ENCODE measurements at regions not wholly inside any gene's neighbourhood (a gene's known extent, or its start where the extent isn't known, plus 50 kb on each side); places are given as distances from the start of the nearest gene placed in this dataset.

DNA sequence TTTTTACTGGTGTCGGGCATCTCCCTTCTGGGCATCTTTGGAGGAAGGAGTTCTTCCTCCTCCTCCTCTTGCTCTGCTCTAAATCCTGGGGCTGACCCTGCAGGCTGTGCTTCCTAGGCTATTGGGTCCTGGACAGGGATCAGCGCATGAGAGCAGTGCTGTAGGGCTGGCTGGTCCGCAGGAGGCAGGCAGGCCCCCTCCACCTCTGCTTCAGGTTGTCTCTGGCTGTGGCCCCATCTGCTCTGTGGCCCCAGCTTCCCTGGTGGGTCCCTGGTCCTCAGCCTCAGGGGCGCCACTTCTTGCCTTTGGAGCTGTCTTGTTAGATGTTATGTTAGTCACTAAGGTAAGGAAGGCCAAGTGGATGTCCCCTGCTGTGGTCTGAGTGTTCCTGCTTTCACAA, 237.3 kb upstream of the PITRM1 start:
- no peak for DNase-seq (ENCODE audit: low spot score)

DNA sequence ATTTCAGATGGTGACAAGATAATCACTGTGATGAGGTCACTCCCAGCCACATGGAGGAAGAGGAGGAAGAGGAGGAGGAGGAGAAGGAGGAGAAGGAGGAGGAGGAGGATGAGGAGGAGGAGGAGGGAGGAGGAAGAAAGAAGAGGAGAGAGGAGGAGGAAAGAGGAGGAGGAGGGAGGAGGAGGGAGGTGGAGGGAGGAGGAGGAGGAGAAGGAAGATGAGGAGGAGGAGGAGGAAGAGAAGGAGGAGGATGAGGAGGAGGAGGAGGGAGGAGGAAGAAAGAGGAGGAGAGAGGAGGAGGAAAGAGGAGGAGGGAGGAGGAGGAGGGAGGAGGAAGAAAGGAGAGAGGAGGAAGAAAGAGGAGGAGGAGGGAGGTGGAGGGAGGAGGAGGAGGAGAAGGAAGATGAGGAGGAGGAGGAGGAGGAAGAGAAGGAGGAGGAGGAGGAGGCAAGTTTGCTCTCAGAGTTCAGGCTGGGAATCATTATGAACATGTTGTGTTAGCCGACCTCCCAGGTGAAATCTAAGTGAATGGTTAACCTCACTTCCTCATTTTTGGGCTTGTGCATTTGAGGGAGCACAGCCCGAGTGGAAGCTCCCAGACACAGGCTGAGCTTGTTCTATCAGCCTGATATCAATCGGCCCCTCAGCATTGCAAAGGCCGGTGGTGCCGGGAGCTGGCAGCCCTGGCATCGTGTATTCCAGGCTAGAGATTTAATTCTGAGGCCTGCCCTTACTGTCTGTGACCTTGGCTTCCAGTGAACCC, 236.2 kb upstream of the PITRM1 start:
- DNase-seq (ENCODE audit: low spot score): no peak

DNA sequence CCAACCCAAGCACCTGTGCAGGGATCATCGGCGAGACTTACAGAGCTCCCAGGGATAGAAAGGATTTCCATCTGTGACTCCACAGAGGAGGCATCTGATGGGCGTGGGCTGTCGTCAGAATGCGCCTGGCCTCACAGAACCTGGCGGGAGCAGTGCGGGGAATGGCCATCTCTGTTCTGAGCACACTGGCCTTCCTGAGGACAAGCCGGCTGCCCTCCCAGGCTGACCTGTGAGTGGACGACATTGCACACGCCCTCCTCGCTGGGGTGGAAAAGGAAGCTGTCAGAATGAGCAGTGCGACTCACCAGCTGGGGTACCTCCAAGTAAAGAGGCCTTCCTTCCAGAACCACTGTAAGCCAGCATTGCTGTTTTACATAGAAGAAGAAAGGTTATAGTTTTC, 234.6 kb upstream of the PITRM1 start:
- no peak for DNase-seq (ENCODE audit: low spot score)

DNA sequence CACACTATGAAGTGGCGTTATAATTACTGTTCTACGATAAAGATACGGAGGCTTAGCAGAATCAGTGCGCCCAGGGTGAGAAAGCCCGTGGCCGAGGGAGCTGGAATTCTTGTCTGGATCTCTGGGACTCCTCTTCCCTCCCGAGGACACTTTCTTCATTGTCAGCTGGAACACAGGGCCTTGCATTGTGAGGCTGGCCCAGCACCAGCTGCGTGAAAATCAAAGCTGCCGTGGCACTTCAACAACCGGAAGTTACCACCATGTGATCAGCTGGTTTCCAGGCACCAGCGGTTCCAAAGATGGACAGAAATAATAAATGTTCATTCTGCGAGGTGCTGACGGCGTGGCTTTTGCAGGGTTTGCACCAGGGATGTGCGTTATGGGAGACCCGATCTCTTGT, 234.0 kb upstream of the PITRM1 start:
- DNase-seq (ENCODE audit: low spot score): no peak

DNA sequence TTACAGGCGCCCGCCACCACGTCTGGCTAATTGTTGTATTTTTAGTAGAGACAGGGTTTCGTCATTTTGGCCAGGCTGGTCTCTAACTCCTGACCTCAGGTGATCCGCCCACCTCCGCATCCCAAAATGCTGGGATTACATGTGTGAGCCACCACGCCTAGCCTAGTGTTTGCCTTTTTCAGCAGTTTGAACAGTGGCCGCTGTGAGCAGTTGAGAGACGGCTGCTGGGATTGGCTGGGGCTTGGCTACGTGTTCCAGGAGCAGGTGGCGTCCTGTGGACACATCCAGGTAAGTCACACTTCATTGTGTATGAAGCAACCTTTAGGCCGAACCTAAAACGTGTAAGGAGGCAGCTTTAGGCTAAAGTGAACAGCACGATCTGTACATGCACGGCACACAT, 231.8 kb upstream of the PITRM1 start:
- no peak for DNase-seq (ENCODE audit: low spot score)

DNA sequence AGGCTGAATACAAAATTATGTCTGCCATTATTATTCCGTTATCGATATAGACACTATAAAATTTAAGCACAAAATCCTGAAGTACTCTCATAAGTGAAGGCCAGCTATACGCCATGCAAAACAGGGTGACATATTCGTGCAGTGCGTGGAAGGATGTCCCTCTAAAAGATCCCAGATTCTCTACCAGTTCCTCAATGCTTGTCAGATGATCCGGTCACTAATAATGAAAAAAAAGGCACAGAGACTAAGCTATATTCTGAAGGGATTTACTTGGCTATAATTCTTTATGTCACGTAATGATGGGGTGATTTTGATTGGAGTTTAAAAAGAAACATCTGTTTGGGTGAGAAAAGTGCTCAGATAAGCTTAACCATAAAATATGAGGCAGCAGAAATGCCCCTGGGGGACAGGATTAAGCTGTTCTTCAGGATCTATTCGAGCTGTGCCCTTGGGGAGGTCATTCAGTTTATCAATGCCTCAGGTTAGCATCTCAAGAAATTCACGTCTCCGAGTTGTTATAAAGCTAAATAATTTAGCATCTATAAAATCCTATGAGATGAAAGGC, 229.7 kb upstream of the PITRM1 start:
- DNase-seq (ENCODE audit: low spot score): no peak

DNA sequence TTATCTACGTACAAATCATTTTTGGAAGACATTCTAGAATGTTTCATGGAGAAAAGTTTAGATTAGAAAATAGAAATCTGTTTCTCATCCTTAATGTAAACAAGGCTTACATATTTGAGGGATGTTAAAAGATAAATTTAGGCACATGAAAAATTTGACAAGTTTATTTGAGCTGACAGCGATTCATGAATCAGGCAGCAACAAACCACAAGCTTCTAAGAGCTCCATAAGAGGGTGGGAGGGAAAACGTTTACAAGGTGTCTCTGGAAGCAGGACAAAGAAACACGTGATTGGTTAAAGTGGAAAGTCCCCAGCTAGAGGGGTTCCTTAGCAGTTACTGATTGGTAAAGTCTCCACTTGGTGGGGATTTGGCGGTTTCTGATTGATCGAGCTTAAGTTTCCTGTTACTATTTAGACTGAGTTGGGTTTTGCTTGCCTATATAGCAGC, 228.9 kb upstream of the PITRM1 start:
- no peak for DNase-seq (ENCODE audit: low spot score)

DNA sequence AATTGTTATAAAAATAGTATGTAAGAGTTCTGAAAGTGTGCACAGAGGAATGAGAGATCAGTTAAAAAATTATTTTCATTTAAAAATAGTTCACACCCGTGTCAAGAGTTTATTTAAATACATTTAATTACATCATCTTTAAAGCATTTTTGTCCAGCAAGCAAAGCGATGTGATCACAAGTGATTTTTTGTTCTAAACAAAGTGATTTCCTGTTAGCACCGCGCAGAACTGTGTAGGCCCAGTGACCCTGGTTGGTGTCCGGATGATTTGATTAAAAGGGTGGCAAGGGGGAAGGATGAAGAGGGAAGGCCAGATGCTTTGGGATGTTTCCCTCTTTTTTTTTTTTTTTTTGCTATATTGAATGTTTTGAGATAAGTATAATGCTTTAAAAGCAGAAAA, 227.8 kb upstream of the PITRM1 start:
- DNase-seq (ENCODE audit: low spot score): no peak

DNA sequence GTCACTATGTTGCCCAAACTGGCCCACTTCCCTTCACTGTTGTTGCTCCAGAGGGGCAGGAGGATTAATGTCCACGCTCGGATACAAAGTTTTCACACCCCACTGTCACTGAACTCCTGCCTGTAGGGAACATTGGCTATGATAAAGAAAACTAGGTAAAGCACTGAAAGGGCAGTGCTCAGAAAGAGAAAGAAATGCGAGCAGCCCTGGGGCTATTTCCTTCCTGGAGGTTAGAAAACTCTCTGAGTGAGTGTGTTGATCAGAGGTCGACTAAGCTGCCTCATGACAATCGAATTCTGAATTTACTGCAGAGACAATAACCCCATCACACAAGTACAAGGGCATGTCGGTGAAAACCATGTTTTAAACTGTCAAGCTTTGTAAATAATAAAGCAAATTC, 227.2 kb upstream of the PITRM1 start:
- no peak for DNase-seq (ENCODE audit: low spot score)

DNA sequence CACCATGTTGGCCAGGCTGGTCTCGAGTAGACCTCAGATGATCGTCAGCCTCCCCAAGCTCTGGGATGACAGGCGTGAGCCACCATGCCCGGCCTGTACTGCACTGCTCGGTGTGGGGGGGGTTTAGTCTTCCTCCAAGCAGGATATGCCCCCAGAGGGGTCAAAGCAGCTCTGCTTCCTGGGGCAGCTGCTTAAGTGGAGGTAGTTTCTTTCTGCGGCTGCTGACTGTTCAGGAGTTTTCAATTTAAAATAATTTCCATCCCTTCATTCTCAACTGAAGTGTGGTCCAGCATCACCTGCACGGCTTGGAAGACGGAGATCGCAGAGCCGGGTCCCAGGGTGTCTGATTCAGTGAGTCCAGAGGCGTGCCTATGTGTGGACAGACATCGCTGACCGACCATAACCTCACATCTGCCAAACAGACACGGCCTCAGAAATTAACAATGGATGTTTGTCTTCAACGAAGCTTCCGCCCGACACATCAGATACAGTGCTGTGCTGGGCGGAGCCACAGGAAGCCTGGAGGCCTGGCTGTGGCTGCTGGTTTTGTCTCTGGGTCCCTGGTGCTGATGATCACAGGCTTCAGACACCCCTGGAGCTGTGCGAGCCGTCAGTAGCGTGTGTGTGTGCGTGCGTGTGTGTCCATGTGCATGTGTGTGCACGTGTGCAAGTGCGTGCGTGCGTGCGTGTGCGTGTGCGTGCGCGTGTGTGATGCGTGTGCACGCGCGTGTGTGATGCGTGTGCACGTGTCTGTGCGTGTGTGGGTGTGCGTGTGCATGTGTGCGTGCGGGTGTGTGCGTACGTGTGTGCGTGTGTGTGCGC, 226.5 kb upstream of the PITRM1 start:
- DNase-seq (ENCODE audit: low spot score): no peak

DNA sequence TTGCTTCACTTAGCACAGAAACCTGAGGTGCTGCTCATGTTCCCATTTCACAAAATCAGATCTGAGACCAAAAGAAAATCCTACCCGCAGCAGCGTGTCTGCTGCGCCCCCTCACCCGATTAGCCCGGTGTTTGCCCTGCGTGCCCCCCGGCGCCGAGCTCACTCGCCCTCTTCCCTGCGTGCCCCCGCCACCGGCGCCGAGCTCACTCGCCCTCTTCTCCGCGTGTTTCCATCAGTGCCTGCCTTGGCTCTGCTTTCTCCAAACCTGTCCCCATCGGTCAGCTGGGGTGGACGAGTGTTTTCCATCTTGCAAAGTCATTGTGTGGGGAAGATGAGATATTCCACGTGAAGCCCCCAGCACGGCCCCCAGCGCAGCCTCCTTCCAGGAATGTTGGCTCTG, 225.3 kb upstream of the PITRM1 start:
- DNase-seq (ENCODE audit: low spot score): no peak

DNA sequence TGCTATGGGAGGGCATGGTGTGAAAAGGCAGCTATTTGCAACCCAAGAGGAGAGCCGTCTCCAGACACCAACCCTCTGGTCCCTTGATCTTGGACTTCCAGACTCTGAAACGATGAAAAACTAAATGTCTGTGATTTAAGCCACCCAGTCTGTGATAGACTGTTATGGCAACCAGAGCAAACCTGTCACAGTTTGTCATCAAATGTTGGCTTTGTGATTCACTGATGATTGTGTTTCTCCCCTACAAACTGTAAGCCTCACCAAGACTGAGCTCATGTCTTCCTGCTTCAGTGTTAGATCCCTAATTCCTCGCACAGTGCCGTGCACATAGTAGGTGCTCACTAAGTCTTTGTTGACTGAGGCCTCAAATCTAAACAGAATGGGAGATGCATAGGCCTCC, 224.6 kb upstream of the PITRM1 start:
- no peak for DNase-seq (ENCODE audit: low spot score)

DNA sequence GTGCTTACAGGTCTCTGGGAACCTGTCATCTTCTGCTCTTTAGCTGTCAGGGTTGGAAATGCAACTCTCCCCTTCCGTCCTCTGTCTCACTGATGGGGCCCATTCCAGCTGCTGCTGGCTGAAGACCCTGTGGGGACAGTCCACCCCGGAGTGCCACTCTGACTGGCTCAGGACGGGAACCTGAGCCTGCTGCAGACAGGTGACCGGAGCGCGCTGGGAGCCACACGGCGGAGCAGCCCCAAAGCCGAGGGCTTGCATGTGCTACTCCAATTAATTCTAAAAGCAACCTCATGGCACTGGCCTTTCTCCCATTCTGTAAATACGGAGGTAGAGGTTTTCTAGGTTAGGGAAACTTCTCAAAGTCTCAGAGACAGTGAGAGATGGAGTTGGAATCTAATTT, 223.5 kb upstream of the PITRM1 start:
- no peak for DNase-seq (ENCODE audit: low spot score)

DNA sequence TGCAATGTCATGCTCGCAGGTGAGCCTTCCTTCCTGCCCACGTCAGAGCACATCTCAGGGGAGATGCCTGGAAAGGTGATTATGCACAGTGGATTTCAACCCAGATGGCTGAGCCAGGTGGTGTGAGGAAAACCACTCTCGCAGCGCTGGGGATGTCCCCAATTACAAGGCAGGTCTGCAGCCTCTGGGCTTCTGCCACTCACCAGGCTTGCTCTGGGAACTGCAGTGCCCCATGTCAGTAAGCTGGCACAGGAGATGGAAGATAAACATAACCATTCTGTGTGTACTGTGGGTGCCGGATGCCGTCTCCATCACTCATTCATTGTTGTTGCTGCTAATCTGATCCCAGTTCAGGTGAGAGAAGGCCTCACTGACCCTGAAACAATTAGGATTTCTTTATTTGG, 222.9 kb upstream of the PITRM1 start:
- DNase-seq (ENCODE audit: low spot score): no peak

DNA sequence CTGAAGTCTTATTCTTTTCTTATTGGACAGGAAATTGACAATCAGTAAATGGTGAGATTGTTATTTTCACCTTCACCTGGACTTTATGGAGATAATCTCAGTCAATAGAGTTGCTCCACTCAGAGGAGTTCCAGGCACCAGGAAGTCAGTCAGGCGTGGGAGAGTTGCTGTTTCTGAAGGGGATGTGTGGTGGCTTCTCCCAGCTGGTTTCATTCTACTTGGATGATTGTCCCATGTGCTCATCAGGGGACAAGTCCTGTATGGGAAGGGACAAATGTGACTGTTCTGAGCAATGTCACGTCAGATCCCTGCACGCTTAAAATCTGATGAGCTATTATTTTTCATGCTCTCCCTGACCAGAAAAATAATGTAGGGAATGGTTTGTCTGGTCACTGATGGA, 222.5 kb upstream of the PITRM1 start:
- DNase-seq (ENCODE audit: low spot score): no peak

DNA sequence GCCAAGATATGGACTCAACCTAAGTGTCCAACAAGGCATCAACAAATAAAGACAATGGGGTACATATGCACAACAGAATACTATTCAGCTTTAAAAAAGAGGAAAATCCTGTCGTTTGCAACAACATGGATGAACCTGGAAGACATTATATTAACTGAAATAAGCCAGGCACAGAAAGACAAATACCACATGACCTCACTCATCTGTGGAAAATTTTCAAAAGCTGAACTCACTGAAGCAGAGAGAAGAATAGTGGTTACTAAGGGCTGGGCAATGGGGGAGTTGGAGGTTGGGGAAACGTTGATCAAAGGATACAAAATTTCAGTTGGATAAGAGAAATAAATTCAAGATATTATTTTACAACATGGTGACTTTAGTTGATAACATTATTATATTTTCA, 221.4 kb upstream of the PITRM1 start:
- DNase-seq (ENCODE audit: low spot score): no peak

DNA sequence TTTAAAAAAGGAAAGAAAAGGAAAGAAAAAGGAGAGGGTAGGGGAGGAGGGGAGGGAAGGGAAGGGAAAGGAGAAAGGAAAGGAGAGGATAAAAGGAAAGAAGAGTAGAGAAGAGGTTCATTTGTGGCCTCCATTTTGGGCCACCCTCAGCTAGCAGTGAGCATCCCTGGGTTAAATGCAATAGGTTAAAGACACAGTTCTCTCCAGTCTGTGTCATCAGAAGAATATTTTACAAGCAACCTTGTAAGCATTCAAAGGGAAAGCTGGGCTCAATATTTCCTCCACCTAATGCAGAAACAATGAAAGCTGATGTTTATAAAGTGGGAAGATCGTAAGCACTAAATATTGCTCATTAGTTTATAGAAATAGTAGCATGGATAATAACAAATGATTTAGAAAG, 219.1 kb upstream of the PITRM1 start:
- no peak for DNase-seq (ENCODE audit: low spot score)

DNA sequence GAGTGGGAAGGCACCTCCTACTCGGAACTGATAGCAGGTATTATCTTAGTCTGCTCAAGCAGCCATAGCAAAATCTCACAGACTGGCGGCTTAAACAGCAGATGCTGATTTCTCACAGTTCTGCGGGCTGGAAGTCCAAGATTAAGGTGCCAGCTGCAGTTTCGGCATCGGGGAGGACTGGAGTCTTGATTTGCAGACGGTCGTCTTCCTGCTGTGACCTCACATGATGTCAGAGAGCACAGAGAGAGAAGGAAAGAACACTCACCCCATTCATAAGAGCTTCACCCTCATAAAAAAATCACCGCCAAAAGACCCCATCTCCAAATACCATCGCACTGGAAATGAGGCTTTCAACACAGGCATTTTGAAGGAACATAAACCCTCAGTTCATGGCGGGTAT, 216.5 kb upstream of the PITRM1 start:
- no peak for DNase-seq (ENCODE audit: low spot score)

DNA sequence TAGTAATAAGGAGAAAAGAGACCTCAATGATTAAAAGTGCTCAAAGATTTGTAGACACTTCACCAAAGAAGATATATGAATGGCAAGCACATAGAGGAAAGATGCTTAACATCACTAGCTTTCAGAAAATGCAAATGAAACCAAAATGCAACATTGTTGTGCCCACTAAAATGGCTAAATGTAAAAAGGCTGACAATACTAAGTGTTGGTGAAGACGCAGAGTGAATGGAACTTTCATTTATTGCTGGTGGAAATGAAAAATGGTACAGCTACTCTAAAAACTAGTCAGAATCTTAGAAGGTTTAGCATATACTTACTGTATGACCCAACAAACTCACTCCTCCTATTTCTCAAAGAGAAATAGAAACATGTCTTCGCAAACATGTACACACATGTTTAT, 212.9 kb upstream of the PITRM1 start:
- DNase-seq (ENCODE audit: low spot score): no peak

DNA sequence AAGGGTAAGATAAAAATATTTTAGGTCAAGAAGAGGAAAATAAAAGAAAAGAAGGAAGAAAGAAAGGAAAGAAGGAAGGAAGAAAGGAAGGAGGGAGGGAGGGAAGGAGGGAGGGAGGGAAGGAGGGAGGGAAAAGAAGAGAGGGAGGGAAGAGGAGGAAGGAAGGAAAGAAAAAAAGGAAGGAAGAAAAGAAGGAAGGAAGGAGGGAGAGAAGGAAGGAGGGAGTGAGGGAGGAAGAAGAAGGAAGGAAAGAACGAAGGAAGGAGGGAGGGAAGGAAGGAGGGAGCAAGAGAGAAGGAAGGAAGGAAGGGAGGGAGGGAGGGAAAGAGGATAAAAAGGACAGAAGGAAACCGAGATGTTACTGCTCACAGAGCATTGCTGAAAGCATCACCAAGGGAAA, 209.5 kb upstream of the PITRM1 start:
- DNase-seq (ENCODE audit: low spot score): no peak

DNA sequence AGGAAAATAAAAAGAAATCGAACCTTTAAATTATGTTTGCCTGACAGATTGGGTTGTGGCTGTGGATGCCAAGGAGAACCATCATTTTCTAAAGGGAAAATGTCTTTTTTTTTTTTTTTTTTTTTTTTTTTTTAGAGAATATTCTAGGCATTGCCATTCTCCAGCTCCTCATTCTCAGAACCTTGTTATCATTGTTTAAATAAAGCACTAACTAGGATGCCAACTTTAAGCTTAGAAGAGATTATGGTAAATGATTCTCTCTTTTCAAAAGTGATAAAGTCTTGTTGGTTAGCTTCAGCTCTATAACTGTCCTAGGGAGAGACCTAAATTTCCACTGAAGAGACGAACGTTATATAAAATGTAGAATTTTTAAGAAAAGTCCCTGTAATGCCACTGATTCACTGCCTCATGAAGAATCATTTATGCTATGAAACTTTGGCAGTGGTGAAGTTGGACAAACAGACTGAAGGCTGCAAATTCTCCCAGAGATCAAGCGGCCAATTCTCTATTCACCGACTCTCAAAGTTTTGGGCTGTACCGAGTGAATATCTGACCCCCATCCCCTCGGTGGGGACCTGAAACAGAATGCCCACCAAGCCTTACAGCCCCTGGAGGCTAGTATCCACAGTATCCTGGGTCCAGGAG, 207.9 kb upstream of the PITRM1 start:
- no peak for DNase-seq (ENCODE audit: low spot score)

DNA sequence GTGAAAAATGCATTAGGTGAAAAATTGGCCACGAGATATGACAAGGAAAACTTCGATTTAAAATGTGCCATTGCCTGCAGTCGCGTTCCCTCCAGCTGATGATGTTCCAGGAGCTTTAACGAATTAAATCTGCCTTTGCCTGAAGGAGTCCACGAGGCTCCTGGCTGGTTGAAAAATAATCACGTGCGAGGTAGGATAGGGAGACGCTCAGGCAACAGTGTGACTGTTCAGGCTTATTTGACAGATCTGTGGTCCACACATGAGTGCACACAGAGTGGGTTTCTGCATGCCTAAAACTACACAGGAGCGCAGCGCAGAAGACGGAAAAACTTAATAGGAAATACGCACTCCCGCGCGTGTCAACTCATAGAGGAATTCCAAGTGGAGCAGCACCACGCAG, 204.0 kb upstream of the PITRM1 start:
- DNase-seq (ENCODE audit: low spot score): no peak

DNA sequence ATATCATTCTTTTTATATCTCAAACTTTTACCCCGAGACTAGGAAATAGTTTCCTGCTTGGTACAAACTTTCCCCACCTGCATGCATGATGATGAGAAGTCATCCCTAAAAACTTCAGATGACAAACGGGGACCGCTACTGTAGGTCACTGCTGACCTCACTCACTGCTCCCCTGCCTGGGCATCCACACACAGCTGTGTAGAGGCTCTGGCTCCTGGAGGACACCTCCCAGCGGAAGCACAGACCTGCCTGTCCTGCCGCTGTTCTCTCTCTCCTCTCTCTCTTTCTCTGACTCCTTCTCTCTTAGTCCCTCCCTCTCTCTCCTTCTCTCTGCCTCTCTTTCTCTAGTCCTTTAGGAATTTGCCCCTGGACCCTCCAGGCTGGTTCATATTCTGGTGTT, 202.9 kb upstream of the PITRM1 start:
- no peak for DNase-seq (ENCODE audit: low spot score)

Measured in NAMALWA (cell line).